HepG2 (cell line): ENCODE measurements at regions not wholly inside any gene's neighbourhood (a gene's known extent, or its start where the extent isn't known, plus 50 kb on each side); places are given as distances from the start of the nearest gene placed in this dataset.

ENCODE experiments used
- ELF1 ChIP-seq: sonication (generic); formaldehyde crosslinking; IDR thresholded peaks from 2 replicates; pipeline ENCODE4 v1.4.0; 2020; ENCODE audit warnings: missing genetic modification reagents
- TF ChIP-seq, protein P1 (sequence below): sonication (generic); formaldehyde crosslinking; IDR thresholded peaks from 2 replicates; pipeline ENCODE4 v1.8.0; 2022; ENCODE audit warnings: missing genetic modification reagents, mild to moderate bottlenecking, moderate library complexity, borderline replicate concordance
- TF ChIP-seq, protein P2 (sequence below): sonication (generic); formaldehyde crosslinking; IDR thresholded peaks from 2 replicates; pipeline ENCODE4 v1.5.0; 2020; ENCODE audit warnings: missing genetic modification reagents
- TF ChIP-seq, protein P3 (sequence below): sonication (generic); formaldehyde crosslinking; IDR thresholded peaks from 2 replicates; pipeline ENCODE4 v1.5.1; 2020; ENCODE audit warnings: missing genetic modification reagents, mild to moderate bottlenecking, borderline replicate concordance
- TF ChIP-seq, protein P4 (sequence below): sonication (generic); formaldehyde crosslinking; IDR thresholded peaks from 2 replicates; pipeline ENCODE4 v1.4.0; 2020; ENCODE audit warnings: missing genetic modification reagents

DNA sequence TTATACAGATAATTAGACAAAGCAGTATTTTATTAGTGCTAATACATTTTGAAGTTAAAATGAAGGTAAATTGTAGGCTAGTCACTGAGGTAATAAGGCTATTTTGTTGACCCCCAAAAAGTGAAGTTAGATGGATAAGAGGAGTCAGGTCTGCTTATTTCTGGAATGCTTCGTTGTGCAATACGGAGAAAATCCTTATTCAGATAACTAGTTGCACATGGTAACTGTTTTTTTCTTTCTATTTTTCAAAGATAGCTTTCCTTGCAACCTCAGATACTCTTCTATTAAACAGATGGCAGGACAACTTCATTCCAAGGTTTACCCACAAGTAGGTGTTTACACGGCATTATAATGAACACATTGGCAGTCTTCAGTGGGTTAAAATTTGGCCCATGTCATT lies 101.1 kb downstream of the TMEM174 start (continued):
- TF ChIP-seq, protein P1, sequence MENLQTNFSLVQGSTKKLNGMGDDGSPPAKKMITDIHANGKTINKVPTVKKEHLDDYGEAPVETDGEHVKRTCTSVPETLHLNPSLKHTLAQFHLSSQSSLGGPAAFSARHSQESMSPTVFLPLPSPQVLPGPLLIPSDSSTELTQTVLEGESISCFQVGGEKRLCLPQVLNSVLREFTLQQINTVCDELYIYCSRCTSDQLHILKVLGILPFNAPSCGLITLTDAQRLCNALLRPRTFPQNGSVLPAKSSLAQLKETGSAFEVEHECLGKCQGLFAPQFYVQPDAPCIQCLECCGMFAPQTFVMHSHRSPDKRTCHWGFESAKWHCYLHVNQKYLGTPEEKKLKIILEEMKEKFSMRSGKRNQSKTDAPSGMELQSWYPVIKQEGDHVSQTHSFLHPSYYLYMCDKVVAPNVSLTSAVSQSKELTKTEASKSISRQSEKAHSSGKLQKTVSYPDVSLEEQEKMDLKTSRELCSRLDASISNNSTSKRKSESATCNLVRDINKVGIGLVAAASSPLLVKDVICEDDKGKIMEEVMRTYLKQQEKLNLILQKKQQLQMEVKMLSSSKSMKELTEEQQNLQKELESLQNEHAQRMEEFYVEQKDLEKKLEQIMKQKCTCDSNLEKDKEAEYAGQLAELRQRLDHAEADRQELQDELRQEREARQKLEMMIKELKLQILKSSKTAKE (CRISPR knock-in tag) = no peak
- TF ChIP-seq, protein P2, sequence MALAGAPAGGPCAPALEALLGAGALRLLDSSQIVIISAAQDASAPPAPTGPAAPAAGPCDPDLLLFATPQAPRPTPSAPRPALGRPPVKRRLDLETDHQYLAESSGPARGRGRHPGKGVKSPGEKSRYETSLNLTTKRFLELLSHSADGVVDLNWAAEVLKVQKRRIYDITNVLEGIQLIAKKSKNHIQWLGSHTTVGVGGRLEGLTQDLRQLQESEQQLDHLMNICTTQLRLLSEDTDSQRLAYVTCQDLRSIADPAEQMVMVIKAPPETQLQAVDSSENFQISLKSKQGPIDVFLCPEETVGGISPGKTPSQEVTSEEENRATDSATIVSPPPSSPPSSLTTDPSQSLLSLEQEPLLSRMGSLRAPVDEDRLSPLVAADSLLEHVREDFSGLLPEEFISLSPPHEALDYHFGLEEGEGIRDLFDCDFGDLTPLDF = no peak
- TF ChIP-seq, protein P3, sequence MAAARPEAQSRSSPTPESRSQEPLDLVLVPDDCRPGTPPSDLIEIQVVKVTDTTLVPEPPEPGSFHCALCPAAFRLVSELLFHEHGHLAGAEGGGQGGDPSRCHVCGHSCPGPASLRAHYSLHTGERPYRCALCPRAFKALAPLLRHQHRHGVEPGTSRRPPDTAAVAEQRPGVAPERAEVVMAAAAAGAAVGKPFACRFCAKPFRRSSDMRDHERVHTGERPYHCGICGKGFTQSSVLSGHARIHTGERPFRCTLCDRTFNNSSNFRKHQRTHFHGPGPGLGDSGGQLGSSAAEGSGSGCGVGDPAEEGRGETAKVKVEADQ (CRISPR knock-in tag) = no peak
- no peak for TF ChIP-seq ELF1 (CRISPR knock-in tag)
- TF ChIP-seq, protein P4, sequence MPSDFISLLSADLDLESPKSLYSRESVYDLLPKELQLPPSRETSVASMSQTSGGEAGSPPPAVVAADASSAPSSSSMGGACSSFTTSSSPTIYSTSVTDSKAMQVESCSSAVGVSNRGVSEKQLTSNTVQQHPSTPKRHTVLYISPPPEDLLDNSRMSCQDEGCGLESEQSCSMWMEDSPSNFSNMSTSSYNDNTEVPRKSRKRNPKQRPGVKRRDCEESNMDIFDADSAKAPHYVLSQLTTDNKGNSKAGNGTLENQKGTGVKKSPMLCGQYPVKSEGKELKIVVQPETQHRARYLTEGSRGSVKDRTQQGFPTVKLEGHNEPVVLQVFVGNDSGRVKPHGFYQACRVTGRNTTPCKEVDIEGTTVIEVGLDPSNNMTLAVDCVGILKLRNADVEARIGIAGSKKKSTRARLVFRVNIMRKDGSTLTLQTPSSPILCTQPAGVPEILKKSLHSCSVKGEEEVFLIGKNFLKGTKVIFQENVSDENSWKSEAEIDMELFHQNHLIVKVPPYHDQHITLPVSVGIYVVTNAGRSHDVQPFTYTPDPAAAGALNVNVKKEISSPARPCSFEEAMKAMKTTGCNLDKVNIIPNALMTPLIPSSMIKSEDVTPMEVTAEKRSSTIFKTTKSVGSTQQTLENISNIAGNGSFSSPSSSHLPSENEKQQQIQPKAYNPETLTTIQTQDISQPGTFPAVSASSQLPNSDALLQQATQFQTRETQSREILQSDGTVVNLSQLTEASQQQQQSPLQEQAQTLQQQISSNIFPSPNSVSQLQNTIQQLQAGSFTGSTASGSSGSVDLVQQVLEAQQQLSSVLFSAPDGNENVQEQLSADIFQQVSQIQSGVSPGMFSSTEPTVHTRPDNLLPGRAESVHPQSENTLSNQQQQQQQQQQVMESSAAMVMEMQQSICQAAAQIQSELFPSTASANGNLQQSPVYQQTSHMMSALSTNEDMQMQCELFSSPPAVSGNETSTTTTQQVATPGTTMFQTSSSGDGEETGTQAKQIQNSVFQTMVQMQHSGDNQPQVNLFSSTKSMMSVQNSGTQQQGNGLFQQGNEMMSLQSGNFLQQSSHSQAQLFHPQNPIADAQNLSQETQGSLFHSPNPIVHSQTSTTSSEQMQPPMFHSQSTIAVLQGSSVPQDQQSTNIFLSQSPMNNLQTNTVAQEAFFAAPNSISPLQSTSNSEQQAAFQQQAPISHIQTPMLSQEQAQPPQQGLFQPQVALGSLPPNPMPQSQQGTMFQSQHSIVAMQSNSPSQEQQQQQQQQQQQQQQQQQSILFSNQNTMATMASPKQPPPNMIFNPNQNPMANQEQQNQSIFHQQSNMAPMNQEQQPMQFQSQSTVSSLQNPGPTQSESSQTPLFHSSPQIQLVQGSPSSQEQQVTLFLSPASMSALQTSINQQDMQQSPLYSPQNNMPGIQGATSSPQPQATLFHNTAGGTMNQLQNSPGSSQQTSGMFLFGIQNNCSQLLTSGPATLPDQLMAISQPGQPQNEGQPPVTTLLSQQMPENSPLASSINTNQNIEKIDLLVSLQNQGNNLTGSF = no peak
- TF ChIP-seq, all 625 proteins: peak for 0
